ENCODE measurements at regions not wholly inside any gene's neighbourhood (a gene's known extent, or its start where the extent isn't known, plus 50 kb on each side); places are given as distances from the start of the nearest gene placed in this dataset.
"Not testable (repeated sequence)": the region's sequence is repeated elsewhere in the genome, so short reads cannot be mapped to it uniquely, and the experiment has no call there.

DNA sequence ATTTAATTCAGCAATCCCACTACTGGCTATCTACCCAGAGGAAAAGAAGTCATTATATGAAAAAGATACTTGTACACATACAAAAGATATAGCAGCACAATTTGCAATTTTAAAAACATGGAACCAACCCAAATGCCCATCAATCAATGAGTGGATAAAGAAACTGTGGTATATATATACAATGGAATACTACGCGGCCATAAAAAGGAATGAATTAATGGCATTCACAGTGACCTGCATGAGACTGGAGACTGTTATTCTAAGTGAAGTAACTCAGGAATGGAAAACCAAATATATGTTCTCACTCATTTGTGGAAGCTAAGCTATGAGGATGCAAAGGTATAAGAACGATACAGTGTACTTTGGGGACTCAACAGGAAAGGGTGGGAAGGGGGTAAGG lies 102.8 kb upstream of the KCNMA1 start:
- not testable (repeated sequence) for H3K9me3 Mint-ChIP-seq (ENCODE audit: unreplicated experiment); H3K27ac Mint-ChIP-seq (ENCODE audit: unreplicated experiment); DNase-seq; H3K4me3 Mint-ChIP-seq (ENCODE audit: unreplicated experiment); H3K4me1 Mint-ChIP-seq (ENCODE audit: low read depth, unreplicated experiment); H3K27me3 Mint-ChIP-seq (ENCODE audit: unreplicated experiment)
- H3K36me3 Mint-ChIP-seq (ENCODE audit: unreplicated experiment), result peaks cover 12% of the 10 kb centered on the region

DNA sequence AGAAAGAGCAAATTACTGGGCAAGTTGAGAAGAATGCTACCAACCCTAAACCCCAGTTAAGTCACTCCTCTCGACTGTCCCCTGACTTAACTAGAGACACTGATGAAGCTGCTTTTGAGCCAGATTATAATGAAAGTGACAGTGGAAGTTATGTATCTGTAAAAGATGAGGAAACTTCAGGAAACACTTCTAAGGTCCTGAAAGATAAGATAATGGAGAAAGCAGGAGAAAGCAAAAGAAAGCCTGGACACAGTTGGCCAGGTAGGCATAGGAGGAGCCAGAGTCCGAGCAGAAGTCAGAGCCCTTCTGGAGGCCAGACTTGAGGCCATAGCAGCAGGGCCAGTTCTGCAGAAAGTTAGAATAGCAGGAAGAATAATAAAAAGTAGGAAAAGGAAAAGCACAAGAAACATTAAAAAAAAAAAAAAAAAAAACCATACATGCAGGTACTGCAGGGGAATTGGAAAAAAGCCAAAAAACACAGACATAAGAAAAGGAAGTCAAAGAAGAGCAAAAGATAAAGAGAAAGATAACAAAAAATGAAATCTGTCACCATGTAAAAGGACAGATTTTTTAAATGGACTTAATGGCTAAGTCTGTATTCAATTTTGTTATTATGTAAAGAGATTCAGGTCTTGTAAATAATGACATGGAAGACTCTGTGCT lies 101.0 kb upstream of the KCNMA1 start:
- Mint-ChIP-seq H3K27me3 (ENCODE audit: unreplicated experiment) (no peaks in the 10 kb centered on the region), H3K27ac (ENCODE audit: unreplicated experiment) (no peak overlapping the region), H3K4me1 (ENCODE audit: low read depth, unreplicated experiment) (no peaks in the 10 kb centered on the region), H3K4me3 (ENCODE audit: unreplicated experiment) (no peak overlapping the region), H3K36me3 (ENCODE audit: unreplicated experiment) (peaks cover 12% of the 10 kb centered on the region), H3K9me3 (ENCODE audit: unreplicated experiment) (no peaks in the 10 kb centered on the region)
- TF ChIP-seq, protein P1, sequence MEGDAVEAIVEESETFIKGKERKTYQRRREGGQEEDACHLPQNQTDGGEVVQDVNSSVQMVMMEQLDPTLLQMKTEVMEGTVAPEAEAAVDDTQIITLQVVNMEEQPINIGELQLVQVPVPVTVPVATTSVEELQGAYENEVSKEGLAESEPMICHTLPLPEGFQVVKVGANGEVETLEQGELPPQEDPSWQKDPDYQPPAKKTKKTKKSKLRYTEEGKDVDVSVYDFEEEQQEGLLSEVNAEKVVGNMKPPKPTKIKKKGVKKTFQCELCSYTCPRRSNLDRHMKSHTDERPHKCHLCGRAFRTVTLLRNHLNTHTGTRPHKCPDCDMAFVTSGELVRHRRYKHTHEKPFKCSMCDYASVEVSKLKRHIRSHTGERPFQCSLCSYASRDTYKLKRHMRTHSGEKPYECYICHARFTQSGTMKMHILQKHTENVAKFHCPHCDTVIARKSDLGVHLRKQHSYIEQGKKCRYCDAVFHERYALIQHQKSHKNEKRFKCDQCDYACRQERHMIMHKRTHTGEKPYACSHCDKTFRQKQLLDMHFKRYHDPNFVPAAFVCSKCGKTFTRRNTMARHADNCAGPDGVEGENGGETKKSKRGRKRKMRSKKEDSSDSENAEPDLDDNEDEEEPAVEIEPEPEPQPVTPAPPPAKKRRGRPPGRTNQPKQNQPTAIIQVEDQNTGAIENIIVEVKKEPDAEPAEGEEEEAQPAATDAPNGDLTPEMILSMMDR (IDR thresholded peaks at IDR 0.05; ENCODE audit: partially characterized antibody, unreplicated experiment), result no peak
- no peak for DNase-seq

GRCh38 chr10:77737608-77738007 lies 100.0 kb upstream of the KCNMA1 start:
- Mint-ChIP-seq H3K27ac (ENCODE audit: unreplicated experiment) (no peak overlapping the region), H3K4me3 (ENCODE audit: unreplicated experiment) (no peak overlapping the region)

DNA sequence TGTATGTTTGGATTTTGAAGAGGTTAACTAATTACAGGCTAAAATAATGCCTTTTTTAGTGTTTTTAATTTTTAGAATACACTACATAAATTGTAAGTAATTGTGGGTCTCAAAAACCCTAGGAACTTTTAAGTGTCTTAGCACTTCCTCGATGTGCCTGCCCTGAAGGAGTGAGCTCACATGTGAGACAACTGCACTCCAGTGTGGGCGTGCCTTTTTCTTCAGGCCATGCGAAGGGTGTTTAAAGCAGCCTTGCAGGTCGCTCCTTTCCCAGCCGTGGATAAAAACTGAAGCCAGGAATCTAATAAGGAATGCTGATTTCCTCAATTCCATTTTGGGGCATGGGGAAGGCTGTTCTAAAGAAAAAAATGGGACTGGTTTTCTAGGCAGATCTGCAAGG lies 97.5 kb upstream of the KCNMA1 start:
- not testable (repeated sequence) for DNase-seq; H3K27ac Mint-ChIP-seq (ENCODE audit: unreplicated experiment); H3K27me3 Mint-ChIP-seq (ENCODE audit: unreplicated experiment); H3K4me3 Mint-ChIP-seq (ENCODE audit: unreplicated experiment); H3K9me3 Mint-ChIP-seq (ENCODE audit: unreplicated experiment); H3K36me3 Mint-ChIP-seq (ENCODE audit: unreplicated experiment); H3K4me1 Mint-ChIP-seq (ENCODE audit: low read depth, unreplicated experiment)

More at GRCh38 chr10:77737608-77738007, 100.0 kb upstream of the KCNMA1 start:
- Mint-ChIP-seq H3K36me3 (ENCODE audit: unreplicated experiment) (peaks cover 12% of the 10 kb centered on the region), H3K27me3 (ENCODE audit: unreplicated experiment) (no peaks in the 10 kb centered on the region), H3K4me1 (ENCODE audit: low read depth, unreplicated experiment) (no peaks in the 10 kb centered on the region), H3K9me3 (ENCODE audit: unreplicated experiment) (no peaks in the 10 kb centered on the region)
- DNase-seq, result no peak
- TF ChIP-seq, protein P1 (IDR thresholded peaks at IDR 0.05; ENCODE audit: partially characterized antibody, unreplicated experiment), result no peak

- TF ChIP-seq, protein P1 (IDR thresholded peaks at IDR 0.05; ENCODE audit: partially characterized antibody, unreplicated experiment), result no peak
- no peak for DNase-seq
- Mint-ChIP-seq H3K36me3 (ENCODE audit: unreplicated experiment) (no peaks in the 10 kb centered on the region), H3K4me1 (ENCODE audit: low read depth, unreplicated experiment) (no peaks in the 10 kb centered on the region), H3K27me3 (ENCODE audit: unreplicated experiment) (no peaks in the 10 kb centered on the region), H3K9me3 (ENCODE audit: unreplicated experiment) (no peaks in the 10 kb centered on the region), H3K4me3 (ENCODE audit: unreplicated experiment) (no peak overlapping the region), H3K27ac (ENCODE audit: unreplicated experiment) (no peak overlapping the region)
Observed at GRCh38 chr10:77732213-77733003, 94.8 kb upstream of the KCNMA1 start.

GRCh38 chr10:77727481-77727880 lies 89.9 kb upstream of the KCNMA1 start:
- H3K4me1 Mint-ChIP-seq (ENCODE audit: low read depth, unreplicated experiment), result peaks cover 6% of the 10 kb centered on the region
- no peak for DNase-seq
- peaks cover 3% of the 10 kb centered on the region for H3K27me3 Mint-ChIP-seq (ENCODE audit: unreplicated experiment)
- no peaks in the 10 kb centered on the region for H3K36me3 Mint-ChIP-seq (ENCODE audit: unreplicated experiment)
- H3K9me3 Mint-ChIP-seq (ENCODE audit: unreplicated experiment), result peaks cover 2% of the 10 kb centered on the region
- no peak overlapping the region for H3K4me3 Mint-ChIP-seq (ENCODE audit: unreplicated experiment)
- TF ChIP-seq, protein P1 (IDR thresholded peaks at IDR 0.05; ENCODE audit: partially characterized antibody, unreplicated experiment), result no peak
- no peak overlapping the region for H3K27ac Mint-ChIP-seq (ENCODE audit: unreplicated experiment)
